ENCODE measurements at regions not wholly inside any gene's neighbourhood (a gene's known extent, or its start where the extent isn't known, plus 50 kb on each side); places are given as distances from the start of the nearest gene placed in this dataset.

DNA sequence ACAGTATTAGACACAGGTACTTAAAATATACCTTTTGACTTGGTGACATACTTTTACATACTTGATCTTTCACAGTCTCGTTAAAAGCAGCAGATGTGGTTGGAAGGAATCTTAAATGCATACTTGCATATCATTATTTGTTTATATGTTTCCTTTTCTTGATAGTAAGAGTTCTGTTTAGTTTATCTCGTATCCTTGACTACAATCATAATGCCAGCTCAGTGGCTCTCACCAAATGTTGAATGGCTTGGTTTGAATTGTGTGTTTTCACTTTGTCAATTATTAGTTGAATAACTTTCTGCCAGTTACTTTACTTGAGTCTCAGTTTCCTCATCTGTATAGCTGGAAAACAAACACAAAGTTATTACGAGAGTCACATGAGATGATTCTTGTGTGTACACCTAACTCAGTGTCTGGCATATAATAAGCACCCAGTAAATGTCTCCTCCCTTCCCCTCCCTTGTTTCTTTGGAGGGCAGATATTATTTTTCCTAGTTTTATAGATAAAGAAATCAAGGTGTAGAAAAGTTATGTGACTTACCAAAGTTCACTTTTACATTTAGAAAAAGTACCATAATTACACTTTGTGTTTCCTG, 131.6 kb upstream of the IVNS1ABP start:
- TF ChIP-seq CBX2 (IDR thresholded peaks at IDR 0.05; ENCODE audit: borderline replicate concordance, low read depth) = no peak
- no peak for TF ChIP-seq POLR2A (IDR thresholded peaks at IDR 0.05; ENCODE audit: low read length)
- TF ChIP-seq RARB (CRISPR knock-in tag; IDR thresholded peaks at IDR 0.05) = no peak
- TF ChIP-seq, protein P1, sequence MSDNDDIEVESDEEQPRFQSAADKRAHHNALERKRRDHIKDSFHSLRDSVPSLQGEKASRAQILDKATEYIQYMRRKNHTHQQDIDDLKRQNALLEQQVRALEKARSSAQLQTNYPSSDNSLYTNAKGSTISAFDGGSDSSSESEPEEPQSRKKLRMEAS (IDR thresholded peaks at IDR 0.05) = no peak
- no peak for TF ChIP-seq NFE2L2 (conservative IDR thresholded peaks at IDR 0.05; ENCODE audit: low read length)
- TF ChIP-seq, protein P2, sequence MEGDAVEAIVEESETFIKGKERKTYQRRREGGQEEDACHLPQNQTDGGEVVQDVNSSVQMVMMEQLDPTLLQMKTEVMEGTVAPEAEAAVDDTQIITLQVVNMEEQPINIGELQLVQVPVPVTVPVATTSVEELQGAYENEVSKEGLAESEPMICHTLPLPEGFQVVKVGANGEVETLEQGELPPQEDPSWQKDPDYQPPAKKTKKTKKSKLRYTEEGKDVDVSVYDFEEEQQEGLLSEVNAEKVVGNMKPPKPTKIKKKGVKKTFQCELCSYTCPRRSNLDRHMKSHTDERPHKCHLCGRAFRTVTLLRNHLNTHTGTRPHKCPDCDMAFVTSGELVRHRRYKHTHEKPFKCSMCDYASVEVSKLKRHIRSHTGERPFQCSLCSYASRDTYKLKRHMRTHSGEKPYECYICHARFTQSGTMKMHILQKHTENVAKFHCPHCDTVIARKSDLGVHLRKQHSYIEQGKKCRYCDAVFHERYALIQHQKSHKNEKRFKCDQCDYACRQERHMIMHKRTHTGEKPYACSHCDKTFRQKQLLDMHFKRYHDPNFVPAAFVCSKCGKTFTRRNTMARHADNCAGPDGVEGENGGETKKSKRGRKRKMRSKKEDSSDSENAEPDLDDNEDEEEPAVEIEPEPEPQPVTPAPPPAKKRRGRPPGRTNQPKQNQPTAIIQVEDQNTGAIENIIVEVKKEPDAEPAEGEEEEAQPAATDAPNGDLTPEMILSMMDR (IDR thresholded peaks at IDR 0.05) = no peak
- no peak for TF ChIP-seq EP300 (IDR thresholded peaks at IDR 0.05)
- no peak for TF ChIP-seq KDM1A (IDR thresholded peaks at IDR 0.05; ENCODE audit: low read depth)
- TF ChIP-seq ESRRA (IDR thresholded peaks at IDR 0.05; ENCODE audit: borderline replicate concordance, low read length) = no peak
